ENCODE measurements at regions not wholly inside any gene's neighbourhood (a gene's known extent, or its start where the extent isn't known, plus 50 kb on each side); places are given as distances from the start of the nearest gene placed in this dataset.

DNA sequence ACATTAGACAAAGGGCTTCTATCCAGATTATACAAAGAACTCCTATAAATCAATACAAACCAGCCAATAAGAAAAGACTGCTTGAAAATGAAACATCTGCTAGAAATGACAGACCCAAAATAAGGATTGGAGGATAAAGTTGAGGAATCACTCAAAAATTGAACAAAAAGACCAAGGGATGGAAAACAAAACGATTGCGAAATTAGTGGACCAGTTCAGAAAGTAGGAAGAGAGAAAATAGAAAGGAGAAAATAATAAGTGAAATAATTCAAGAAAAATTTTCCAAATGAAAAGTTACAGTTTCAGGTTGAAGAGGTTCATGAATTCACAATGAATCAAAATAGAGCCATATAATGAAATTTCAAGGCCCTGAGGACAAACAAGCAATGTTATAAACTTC is 115.8 kb upstream of the CTBP2 start:
- intact Hi-C loops (cut with DNase I): no loop called here
- no peak for TF ChIP-seq POLR2A (IDR thresholded peaks at IDR 0.05)
- TF ChIP-seq, protein P1, sequence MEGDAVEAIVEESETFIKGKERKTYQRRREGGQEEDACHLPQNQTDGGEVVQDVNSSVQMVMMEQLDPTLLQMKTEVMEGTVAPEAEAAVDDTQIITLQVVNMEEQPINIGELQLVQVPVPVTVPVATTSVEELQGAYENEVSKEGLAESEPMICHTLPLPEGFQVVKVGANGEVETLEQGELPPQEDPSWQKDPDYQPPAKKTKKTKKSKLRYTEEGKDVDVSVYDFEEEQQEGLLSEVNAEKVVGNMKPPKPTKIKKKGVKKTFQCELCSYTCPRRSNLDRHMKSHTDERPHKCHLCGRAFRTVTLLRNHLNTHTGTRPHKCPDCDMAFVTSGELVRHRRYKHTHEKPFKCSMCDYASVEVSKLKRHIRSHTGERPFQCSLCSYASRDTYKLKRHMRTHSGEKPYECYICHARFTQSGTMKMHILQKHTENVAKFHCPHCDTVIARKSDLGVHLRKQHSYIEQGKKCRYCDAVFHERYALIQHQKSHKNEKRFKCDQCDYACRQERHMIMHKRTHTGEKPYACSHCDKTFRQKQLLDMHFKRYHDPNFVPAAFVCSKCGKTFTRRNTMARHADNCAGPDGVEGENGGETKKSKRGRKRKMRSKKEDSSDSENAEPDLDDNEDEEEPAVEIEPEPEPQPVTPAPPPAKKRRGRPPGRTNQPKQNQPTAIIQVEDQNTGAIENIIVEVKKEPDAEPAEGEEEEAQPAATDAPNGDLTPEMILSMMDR (IDR thresholded peaks at IDR 0.05): no peak
- H3K4me3 ChIP-seq: no peak overlapping the region
- H3K27me3 ChIP-seq: no peaks in the 10 kb centered on the region
- no peak overlapping the region for H3K27ac ChIP-seq
- ATAC-seq (no peak), DNase-seq (no peak)
- no peaks in the 10 kb centered on the region for H3K9me3 ChIP-seq
- WGBS (ENCODE audit: insufficient coverage, low coverage, low lambda C conversion rate, missing lambda C conversion rate): 69% methylated on average over 2 of the region's 2 CpGs
- no peaks in the 10 kb centered on the region for H3K4me1 ChIP-seq
- H3K36me3 ChIP-seq: no peaks in the 10 kb centered on the region

- intact Hi-C loops (cut with DNase I): no loop called here
- no peaks in the 10 kb centered on the region for H3K36me3 ChIP-seq
- no peak overlapping the region for H3K27ac ChIP-seq
- WGBS (ENCODE audit: insufficient coverage, low coverage, low lambda C conversion rate, missing lambda C conversion rate): 61% methylated on average over 5 of the region's 5 CpGs
- H3K4me1 ChIP-seq: no peaks in the 10 kb centered on the region
- no peaks in the 10 kb centered on the region for H3K9me3 ChIP-seq
- DNase-seq (no peak), ATAC-seq (no peak)
- H3K27me3 ChIP-seq: no peaks in the 10 kb centered on the region
- no peak overlapping the region for H3K4me3 ChIP-seq
- TF ChIP-seq, protein P1 (IDR thresholded peaks at IDR 0.05): no peak
- TF ChIP-seq POLR2A (IDR thresholded peaks at IDR 0.05): no peak
Observed at GRCh38 chr10:125274961-125275360, 114.6 kb upstream of the CTBP2 start.

- WGBS (ENCODE audit: insufficient coverage, low coverage, low lambda C conversion rate, missing lambda C conversion rate): 76% methylated on average over 8 of the region's 8 CpGs
- DNase-seq (no peak), ATAC-seq (no peak)
- H3K4me3 ChIP-seq: no peak overlapping the region
- no peaks in the 10 kb centered on the region for H3K27me3 ChIP-seq
- intact Hi-C loops (cut with DNase I): no loop called here
- no peaks in the 10 kb centered on the region for H3K36me3 ChIP-seq
- no peak for TF ChIP-seq POLR2A (IDR thresholded peaks at IDR 0.05)
- TF ChIP-seq, protein P1 (IDR thresholded peaks at IDR 0.05): no peak
- no peaks in the 10 kb centered on the region for H3K9me3 ChIP-seq
- no peak overlapping the region for H3K27ac ChIP-seq
- H3K4me1 ChIP-seq: no peaks in the 10 kb centered on the region
Observed at GRCh38 chr10:125273023-125273422, 112.7 kb upstream of the CTBP2 start.

DNA sequence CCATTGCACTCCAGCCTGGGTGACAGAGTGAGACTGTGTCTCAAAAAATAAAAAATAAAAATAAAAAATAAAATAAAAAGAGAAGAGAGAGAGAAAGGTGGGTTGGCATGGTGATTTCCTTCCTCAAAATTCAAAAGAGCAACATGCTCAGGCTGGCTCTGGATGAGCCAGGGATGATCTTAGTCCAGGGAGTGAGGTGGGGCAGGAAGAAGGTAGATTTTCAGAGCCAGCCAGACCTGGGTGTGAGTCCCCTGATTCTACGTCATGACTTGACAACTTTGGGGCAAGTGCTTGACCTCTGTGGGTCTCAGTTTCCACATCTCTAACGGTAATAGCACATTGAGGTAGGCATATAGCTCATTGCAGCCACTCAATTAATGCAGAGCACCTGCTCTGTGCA is 109.4 kb upstream of the CTBP2 start:
- Histone ChIP-seq H3K27ac (no peak overlapping the region), H3K9me3 (no peaks in the 10 kb centered on the region), H3K4me3 (no peak overlapping the region), H3K27me3 (no peaks in the 10 kb centered on the region), H3K36me3 (no peaks in the 10 kb centered on the region), H3K4me1 (no peaks in the 10 kb centered on the region)
- ATAC-seq: no peak
- no peak for DNase-seq
- no peak for TF ChIP-seq POLR2A (IDR thresholded peaks at IDR 0.05)
- intact Hi-C loops (cut with DNase I): no loop called here
- WGBS (ENCODE audit: insufficient coverage, low coverage, low lambda C conversion rate, missing lambda C conversion rate): 67% methylated on average over 1 of the region's 2 CpGs

DNA sequence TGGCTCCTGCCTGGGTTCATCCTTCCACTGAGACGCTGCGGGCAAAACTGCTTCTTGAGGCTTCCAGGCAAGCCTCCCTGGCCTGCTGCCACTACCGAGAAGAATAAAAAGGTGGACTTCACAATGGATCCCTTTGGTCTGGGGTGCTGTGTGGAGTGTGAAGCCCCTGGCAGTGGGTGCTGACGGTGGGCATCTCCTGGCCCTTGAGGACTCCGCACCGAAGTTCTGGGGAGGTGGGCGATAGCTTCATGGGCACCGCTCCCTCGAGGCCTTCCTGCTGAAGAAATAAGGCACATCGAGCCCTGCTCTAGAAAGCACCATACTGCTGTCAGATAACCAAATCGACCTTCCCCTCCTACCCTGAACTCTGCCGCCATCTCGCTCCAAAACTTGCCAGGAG is 106.6 kb upstream of the CTBP2 start:
- intact Hi-C loops (cut with DNase I): no loop called here

More for the DNA sequence above, 106.6 kb upstream of the CTBP2 start:
- Histone ChIP-seq H3K4me3 (no peak overlapping the region), H3K4me1 (no peaks in the 10 kb centered on the region), H3K36me3 (no peaks in the 10 kb centered on the region), H3K9me3 (no peaks in the 10 kb centered on the region), H3K27me3 (no peaks in the 10 kb centered on the region), H3K27ac (no peak overlapping the region)
- WGBS (ENCODE audit: insufficient coverage, low coverage, low lambda C conversion rate, missing lambda C conversion rate): 52% methylated on average over 7 of the region's 13 CpGs
- DNase-seq: no peak
- no peak for TF ChIP-seq POLR2A (IDR thresholded peaks at IDR 0.05)
- TF ChIP-seq, protein P1 (IDR thresholded peaks at IDR 0.05): no peak
- ATAC-seq: no peak

Data from right lobe of liver (tissue), 6 donors.